ENCODE measurements at regions not wholly inside any gene's neighbourhood (a gene's known extent, or its start where the extent isn't known, plus 50 kb on each side); places are given as distances from the start of the nearest gene placed in this dataset.

DNA sequence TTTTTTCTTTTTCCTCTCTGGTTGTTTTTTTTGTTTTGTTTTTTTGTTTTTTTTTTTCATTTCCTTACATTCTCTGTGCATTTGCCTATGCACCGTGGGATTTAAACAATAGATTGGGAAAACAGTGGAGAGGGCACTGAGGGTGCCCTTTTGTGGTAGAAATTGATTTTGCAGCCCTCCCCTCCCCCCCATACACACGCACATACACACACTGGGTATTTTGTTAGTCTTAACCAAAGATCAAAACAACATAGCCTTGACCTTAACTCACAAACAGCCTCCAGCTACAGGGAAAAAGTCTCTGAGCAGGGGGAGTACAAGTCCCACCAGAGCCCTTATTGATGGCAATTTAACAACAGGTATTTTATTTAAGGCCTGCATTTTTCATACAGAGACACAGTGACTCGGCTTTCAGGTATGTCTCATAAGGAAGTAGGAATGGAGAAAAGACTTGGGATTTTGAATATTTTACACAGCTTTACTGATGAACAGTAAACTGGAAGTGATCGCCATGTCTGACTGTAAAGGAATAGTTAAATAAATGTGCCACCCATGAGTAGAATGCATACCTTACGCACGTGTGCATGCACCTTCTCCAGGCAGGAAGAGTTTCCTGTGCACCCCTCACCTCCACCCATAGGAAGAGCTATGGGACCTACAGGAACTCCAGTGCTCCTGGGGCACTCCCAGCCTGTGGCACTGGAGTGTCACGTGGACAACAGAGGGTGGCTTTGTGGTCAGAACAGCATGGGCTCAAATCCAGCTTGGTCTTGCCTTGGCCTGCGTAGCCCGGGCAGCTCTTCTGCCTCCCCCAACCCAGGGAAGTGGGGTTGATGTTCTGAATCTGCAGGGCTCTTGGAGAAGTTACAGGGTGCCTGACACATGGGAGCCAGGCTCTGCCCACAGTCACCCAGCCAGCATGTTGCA, 266.4 kb downstream of the ANAPC1 start:
- Histone ChIP-seq H3F3A (ENCODE audit: low read depth) (no peaks in the 10 kb centered on the region), H3K4me3 (no peak overlapping the region), H3K4me1 (no peaks in the 10 kb centered on the region), H3K27me3 (no peaks in the 10 kb centered on the region), H3K36me3 (no peaks in the 10 kb centered on the region), H4K20me1 (ENCODE audit: low read depth) (no peaks in the 10 kb centered on the region), H3K9ac (no peak overlapping the region), H3K4me2 (no peak overlapping the region), H3K79me2 (ENCODE audit: low read depth) (no peaks in the 10 kb centered on the region), H3K27ac (no peak overlapping the region), H2AFZ (replicated peaks) (no peak overlapping the region), H3K9me3 (ENCODE audit: low read depth) (no peaks in the 10 kb centered on the region)
- Mint-ChIP-seq H3K9me3 (no peaks in the 10 kb centered on the region), H3K36me3 (no peaks in the 10 kb centered on the region), H3K4me3 (no peak overlapping the region), H3K27ac (no peak overlapping the region), H3K4me1 (peaks cover 14% of the 10 kb centered on the region), H3K27me3 (ENCODE audit: insufficient read depth, low read depth) (peaks cover 8% of the 10 kb centered on the region)
- no peak for DNase-seq (ENCODE audit: low spot score)
- TF ChIP-seq EZH2 (IDR thresholded peaks at IDR 0.05) (no peak), EZH2phosphoT487 (IDR thresholded peaks at IDR 0.05) (no peak)
- TF ChIP-seq, protein P1, sequence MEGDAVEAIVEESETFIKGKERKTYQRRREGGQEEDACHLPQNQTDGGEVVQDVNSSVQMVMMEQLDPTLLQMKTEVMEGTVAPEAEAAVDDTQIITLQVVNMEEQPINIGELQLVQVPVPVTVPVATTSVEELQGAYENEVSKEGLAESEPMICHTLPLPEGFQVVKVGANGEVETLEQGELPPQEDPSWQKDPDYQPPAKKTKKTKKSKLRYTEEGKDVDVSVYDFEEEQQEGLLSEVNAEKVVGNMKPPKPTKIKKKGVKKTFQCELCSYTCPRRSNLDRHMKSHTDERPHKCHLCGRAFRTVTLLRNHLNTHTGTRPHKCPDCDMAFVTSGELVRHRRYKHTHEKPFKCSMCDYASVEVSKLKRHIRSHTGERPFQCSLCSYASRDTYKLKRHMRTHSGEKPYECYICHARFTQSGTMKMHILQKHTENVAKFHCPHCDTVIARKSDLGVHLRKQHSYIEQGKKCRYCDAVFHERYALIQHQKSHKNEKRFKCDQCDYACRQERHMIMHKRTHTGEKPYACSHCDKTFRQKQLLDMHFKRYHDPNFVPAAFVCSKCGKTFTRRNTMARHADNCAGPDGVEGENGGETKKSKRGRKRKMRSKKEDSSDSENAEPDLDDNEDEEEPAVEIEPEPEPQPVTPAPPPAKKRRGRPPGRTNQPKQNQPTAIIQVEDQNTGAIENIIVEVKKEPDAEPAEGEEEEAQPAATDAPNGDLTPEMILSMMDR (IDR thresholded peaks at IDR 0.05), result no peak

DNA sequence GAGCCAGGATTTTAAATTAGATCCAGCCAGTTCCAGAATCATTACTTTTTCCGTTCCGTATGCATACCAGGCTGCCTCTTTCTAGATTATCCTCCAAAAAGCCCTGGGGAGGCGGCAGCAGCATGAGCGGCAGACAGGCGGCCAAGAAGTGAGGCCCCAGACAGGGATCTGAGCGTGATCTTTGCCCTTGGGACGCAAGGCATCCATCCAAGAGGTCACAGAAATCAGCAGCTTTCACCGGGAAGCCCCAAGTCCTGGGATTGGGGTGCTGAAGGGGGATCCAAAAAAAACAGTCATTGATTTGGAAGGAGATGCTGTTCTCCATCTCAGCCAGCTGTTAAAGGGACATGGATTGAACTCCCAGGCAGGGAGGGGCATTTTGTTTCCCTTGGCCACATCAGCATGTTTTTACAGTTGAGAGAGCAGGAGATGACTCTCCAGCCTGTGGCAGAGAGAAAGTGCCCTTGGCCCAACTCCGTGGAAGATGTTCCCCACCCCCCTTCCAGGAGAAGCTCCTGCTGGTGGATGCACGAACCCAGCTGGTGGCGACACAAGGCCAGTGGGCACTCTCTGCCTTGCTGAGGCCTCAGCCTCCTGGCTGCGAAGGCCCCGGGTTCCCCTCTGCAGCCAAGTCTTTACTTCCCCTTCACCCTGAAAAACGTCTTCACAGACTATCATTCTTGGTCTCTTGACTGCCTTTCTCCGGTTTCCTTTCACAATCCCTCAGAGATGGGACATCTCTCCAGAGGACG, 265.6 kb downstream of the ANAPC1 start:
- no peaks in the 10 kb centered on the region for H3K9me3 Mint-ChIP-seq
- no peaks in the 10 kb centered on the region for H3F3A ChIP-seq (ENCODE audit: low read depth)
- H3K27ac ChIP-seq, result no peak overlapping the region
- DNase-seq (ENCODE audit: low spot score), result no peak
- no peak overlapping the region for H2AFZ ChIP-seq (replicated peaks)
- no peaks in the 10 kb centered on the region for H3K27me3 ChIP-seq
- H3K4me3 Mint-ChIP-seq, result no peak overlapping the region
- H3K4me1 ChIP-seq, result no peaks in the 10 kb centered on the region
- H3K79me2 ChIP-seq (ENCODE audit: low read depth), result no peaks in the 10 kb centered on the region
- no peaks in the 10 kb centered on the region for H3K36me3 ChIP-seq
- H3K9ac ChIP-seq, result no peak overlapping the region
- H4K20me1 ChIP-seq (ENCODE audit: low read depth), result no peaks in the 10 kb centered on the region
- H3K4me1 Mint-ChIP-seq, result peaks cover 14% of the 10 kb centered on the region
- H3K9me3 ChIP-seq (ENCODE audit: low read depth), result no peaks in the 10 kb centered on the region
- H3K4me3 ChIP-seq, result no peak overlapping the region
- no peaks in the 10 kb centered on the region for H3K36me3 Mint-ChIP-seq
- H3K27ac Mint-ChIP-seq, result no peak overlapping the region
- TF ChIP-seq EZH2 (IDR thresholded peaks at IDR 0.05), result no peak
- no peak for TF ChIP-seq EZH2phosphoT487 (IDR thresholded peaks at IDR 0.05)
- TF ChIP-seq, protein P1 (IDR thresholded peaks at IDR 0.05), result no peak
- H3K4me2 ChIP-seq, result no peak overlapping the region
- peaks cover 8% of the 10 kb centered on the region for H3K27me3 Mint-ChIP-seq (ENCODE audit: insufficient read depth, low read depth)

DNA sequence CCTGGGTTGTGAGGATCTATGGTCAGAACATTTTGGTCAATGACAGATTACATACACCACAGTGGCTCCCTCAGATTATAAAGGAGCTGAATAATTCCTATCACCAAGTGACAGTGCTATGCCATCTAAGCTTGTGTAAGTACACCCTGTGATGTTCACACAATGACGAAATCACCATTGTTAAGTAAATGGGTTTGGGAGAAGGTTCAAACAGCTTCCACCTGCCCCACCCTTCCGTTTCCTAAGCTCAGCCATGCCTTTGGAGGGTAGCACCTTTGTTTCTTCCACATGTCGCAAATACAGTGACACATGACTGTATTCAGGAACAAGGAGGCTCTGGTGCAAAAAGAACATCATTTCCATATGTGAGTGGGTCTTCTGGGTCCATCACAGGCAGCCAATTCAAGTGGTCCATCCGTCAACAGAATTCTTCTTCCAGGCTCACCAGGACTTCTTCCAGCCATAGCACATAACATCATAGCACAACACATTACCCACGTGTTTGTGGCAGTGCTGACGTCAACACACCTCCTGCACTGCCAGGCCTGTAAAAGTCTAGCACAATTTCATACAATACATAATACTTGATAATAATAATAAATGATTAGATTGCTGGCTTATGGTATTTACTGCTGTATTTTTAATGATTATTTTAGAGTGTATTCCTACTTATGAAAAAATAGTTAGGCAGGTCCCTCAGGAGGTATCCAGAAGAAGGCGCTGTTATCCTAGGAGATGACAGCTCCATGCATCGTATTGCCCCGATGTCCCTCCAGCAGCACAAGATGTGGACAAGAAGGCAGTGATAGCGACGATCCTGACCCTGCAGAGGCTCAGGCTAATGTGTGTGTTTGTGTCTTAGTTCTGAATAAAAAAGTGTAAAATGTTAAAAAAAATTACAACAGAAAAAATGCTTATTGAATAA, 264.8 kb downstream of the ANAPC1 start:
- no peak overlapping the region for H3K27ac Mint-ChIP-seq
- H3K36me3 Mint-ChIP-seq, result no peaks in the 10 kb centered on the region
- Histone ChIP-seq H3F3A (ENCODE audit: low read depth) (no peaks in the 10 kb centered on the region), H3K9ac (no peak overlapping the region), H3K36me3 (no peaks in the 10 kb centered on the region), H2AFZ (replicated peaks) (no peak overlapping the region), H3K9me3 (ENCODE audit: low read depth) (no peaks in the 10 kb centered on the region), H3K79me2 (ENCODE audit: low read depth) (no peaks in the 10 kb centered on the region), H3K4me3 (no peak overlapping the region), H4K20me1 (ENCODE audit: low read depth) (no peaks in the 10 kb centered on the region), H3K27ac (no peak overlapping the region), H3K4me2 (no peak overlapping the region), H3K4me1 (no peaks in the 10 kb centered on the region), H3K27me3 (no peaks in the 10 kb centered on the region)
- no peaks in the 10 kb centered on the region for H3K9me3 Mint-ChIP-seq
- H3K4me3 Mint-ChIP-seq, result no peak overlapping the region
- TF ChIP-seq, protein P1 (IDR thresholded peaks at IDR 0.05), result peak; percentile 34
- TF ChIP-seq EZH2 (IDR thresholded peaks at IDR 0.05), result no peak
- peaks cover 14% of the 10 kb centered on the region for H3K4me1 Mint-ChIP-seq
- H3K27me3 Mint-ChIP-seq (ENCODE audit: insufficient read depth, low read depth), result peaks cover 8% of the 10 kb centered on the region
- peak; percentile 17 for DNase-seq (ENCODE audit: low spot score)

All from neural progenitor cell (in vitro differentiated cells).